AML-193 (cell line): ENCODE measurements at regions not wholly inside any gene's neighbourhood (a gene's known extent, or its start where the extent isn't known, plus 50 kb on each side); places are given as distances from the start of the nearest gene placed in this dataset.
"Not testable (repeated sequence)": the region's sequence is repeated elsewhere in the genome, so short reads cannot be mapped to it uniquely, and the experiment has no call there.

Experiments used
- DNase-seq, 2 experiments: peaks; one replicate each; lab custom pipeline; 2025; lab: John Stamatoyannopoulos, UW

DNA sequence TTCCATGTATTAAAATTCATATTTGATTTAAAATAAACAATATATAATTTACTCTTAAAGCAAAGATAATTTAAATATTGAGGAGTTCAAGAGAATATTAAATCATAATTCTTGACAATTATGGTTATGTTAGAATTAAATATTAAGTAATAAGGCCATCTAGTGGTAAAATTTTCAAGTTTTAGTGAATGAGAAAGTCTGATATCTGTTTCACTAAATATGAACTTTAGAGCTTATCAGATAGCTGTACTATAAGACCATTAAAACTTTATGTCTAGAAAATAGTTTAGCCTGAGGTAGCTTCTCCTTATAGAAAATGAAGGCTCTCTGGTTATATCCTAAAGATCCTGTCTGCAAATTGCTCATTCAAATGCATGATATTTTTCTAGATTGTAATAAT is 152.1 kb upstream of the PRSS12 start:
- peak; percentile 8 to 17 for DNase-seq

DNA sequence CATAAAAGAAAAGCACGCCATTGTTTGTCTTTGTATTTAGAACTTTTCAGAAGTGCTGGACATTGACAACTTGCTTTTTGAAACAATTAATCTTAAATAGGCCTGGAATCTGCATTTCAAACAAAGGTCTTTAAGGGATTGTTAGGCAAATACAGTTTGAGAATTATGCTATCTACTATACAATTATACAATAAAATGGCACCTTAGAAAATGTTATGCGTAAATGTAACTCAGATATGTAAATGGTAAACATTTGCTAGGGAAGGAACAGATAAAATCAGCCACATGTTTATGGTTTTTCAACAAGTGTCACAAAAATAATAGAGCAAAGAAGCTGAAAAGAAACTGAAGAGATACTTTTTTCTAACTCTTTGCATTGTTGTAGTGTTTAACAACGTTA is 152.7 kb upstream of the PRSS12 start:
- DNase-seq, result not testable (repeated sequence)

DNA sequence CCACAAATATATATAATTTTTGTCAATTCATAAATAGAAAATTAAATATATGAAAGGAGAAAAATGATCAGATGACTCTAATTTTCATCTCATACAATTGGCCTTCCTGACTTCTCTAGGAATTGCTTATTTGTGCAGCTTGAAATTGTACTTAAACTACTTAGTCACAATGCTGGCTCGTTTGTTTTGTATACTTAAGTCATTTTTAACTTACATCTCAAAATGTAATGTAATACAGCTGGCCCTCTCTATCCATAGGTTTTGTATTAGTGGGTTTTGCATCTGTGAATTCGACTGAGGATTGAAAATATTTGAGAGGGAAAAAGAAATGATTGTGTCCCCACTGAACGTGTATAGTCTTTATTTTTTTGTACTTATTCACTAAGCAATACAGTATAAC is 160.1 kb upstream of the PRSS12 start:
- not testable (repeated sequence) for DNase-seq

DNA sequence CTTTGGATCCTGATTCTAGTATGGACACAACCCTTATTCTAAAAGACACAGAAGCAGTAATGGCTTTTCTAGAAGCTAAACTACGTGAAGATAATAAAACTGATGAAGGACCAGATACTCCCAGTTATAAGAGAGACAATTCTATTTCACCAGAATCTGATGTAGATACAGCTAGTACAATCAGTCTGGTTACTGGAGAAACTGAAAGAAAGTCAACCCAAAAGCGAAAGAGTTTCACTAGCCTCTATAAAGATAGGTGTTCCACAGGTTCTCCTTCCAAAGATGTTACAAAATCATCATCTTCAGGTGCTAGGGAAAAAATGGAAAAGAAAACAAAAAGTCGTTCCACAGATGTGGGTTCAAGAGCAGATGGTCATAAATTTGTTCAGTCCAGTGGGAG is 161.5 kb upstream of the PRSS12 start:
- not testable (repeated sequence) for DNase-seq

DNA sequence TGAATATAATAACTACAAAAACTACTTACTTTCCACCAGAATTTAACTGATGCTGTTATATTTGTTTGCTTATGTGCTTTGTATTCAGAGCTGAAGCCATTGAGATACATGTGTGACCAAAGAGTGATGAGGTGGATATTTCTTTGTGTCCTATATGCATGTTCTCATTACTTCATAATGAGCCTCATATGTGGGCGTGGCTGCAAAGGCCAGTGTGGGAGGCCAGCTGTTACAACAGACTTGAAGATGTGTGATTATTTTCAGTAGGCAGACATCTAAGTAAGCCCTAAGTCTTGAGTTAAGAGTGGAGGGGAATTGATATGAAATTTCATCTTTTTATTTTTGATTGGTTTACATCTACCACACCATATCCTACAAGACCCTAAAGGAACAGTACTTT is 163.3 kb upstream of the PRSS12 start:
- not testable (repeated sequence) for DNase-seq

DNA sequence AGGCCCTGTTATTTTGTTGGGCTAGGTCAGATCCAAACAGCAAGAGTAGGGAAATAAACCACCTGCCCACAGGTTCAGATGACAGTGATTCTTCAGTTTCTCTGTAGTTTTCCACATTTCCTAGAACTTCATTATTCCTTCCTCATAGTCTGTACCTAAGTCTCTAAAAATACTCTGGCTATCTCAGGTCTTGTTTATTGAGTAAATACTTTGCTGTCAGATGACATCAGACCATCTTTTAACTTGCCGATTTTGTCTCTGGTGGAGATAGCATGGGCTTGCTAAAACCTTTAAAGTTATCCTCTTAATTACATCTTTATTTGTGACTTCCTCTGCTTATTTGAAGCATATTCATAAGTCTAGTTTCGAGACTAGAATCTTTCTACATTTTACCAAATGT is 155.1 kb upstream of the METTL14 start:
- not testable (repeated sequence) for DNase-seq

DNA sequence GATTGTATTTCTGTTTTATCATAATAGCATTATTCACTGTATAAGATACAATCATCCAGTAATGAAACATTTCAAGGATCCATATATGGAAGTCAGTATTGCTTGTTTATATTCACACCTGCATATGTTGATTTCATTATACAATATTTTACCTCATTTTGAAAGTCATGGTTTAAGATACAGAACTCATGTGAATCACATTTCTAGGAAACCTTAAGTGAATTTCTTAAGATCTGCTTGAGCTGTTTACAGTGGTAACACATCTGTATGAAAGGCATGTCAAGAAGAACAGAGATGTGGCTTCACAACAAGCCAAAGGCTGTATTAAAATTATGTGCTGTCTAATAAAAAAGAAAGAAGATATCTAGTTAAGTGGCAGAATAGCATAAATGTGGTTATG is 153.2 kb upstream of the METTL14 start:
- not testable (repeated sequence) for DNase-seq

DNA sequence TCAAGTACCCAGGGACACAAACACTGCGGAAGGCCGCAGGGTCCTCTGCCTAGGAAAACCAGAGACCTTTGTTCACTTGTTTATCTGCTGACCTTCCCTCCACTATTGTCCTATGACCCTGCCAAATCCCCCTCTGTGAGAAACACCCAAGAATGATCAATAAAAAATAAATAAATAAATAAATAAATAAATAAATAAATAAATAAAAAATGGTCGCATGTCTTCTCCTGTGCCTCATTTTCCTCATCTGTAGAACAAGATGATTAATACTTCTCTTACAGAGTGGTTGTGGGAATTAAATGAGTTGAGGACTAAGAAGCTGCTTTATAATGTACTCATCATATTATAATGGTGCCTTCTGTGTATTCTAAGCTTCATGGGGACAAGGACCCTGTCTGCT is 149.4 kb upstream of the METTL14 start:
- DNase-seq, result not testable (repeated sequence)

DNA sequence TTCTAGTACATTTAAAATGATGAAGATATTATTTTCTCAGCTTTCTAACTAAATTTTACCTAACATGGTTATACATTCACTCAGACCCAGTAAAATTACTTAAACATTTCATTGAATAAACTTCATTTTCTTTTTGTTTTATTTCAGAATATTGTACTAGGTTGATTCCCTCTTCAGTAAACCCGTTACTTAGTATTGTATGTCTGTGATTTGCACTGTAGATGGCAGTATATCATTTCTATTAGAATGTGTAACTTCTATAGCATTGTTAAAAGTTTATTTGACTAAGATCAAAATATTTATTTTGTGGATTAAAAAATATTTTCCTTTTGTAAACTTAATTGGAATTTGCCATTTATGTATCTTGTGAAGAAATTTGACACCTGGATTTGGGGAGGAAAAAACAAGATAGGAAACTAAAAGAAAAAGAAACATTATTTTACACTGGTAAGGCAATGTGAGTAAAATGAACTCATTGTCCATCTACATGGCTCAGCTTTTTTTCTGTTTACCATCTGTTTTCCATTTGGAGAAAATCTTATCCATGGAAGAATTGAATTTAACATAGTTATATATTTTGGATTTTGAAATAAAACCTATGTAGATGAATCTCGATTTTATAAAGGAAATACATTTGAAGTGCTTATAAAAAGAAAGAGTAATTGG is 145.6 kb upstream of the METTL14 start:
- peak; percentile 32 to 57 for DNase-seq

DNA sequence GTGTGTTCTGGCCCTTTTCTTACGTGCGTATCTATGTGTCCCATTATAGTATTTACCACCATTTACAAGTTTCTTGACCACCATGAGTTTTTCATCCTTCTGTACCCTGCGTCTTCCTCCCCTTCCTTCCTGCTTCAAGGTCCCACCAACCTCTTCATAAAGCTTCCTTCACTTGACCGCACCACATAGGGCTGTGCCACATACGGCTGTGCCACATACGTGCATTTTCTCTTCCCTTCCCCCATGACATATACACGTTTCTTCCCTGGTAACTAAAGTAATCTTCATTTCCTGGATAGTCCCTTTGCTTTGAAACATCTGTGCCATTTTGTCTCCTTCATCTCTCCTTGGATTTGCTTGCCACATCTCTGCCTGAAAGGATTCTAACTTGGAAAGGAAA is 128.6 kb upstream of the METTL14 start:
- not testable (repeated sequence) for DNase-seq

DNA sequence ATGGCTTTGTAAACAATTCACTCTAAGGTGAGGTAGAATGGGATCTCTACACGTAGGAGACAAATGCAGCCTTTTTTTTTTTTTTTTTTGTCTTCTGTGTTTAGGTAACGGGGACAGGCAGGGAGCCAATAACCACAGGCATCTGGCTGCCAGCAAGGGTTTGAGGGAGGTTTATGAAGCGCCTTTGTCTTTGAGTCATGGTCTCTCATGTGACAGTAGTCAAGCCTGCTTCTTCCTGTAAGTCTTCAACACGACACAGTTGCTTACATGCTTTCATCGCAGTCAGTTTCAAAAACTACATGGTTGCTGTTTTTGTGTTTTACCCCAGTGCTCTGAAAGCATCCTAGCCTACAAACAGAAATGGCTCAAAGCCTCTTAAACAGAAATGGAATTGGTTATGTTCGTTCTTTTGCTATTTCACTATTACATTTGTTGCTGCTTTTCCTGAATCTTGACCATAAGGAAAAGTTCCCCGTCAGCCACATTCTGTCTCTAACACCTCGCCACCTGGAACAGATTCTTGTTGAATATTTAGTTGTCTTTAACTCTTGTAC is 127.8 kb upstream of the METTL14 start:
- DNase-seq, result peak; percentile 15 to 26

DNA sequence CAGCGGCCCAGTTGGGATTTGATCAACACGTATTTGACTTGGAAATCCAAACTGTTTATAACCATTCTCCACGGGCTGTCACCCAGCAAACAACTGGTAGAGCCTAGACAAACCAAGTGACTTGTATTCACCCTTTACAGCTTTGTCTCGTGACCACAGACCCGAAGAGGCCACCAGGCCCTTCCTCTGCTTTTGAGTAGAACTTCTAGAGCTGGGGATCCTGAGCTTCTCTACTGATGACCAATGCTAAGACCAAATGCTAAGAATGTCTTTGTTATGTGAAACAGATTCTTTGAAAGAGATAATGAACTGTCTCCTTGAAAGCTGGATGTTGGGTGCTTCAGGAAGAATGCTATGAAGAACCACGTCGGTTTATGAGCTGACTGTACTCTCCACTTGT is 127.0 kb upstream of the METTL14 start:
- DNase-seq, result not testable (repeated sequence)

DNA sequence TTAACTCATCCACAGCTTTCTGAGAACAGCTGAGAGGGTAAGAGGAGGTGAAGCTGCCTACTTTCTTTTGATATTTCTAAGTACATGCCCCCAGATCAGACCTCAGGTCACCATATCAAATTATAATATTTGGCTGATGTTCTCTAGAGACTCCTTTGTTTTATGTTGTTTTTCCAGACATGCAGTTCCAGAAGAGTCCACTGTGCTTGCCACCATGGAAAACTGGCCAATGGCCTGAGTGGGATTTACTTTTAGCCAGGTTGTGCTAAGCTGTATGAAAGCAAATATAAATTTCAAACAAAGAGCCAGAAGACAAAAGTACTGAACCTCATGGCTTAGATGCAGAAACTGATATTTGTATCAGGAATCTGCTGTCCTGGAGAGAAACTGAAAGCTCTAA is 123.6 kb upstream of the METTL14 start:
- DNase-seq, result not testable (repeated sequence)

DNA sequence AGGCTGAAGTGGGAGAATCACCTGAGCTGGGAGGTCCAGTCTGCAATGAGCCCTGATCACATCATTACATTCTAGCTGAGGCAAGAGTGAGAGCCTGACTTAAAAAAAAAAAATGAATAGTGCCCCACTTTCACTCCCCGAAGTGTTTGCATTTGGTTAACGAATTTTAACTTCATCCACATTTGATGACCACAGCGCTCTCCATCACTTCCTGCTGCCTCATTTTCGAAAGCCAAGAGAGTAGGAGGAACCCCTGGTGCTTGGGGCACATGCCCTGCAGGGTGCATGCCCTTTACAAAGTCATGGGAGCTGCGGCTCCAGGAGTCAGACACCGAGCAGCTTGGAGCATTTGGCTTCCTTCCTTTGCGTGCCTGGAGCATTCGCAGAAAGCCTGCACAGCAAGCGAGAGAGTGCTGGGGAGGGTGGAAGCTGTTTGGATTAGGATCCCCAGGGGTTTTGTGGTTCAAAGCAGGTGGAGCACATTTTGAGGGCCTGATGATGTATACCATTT is 119.1 kb upstream of the METTL14 start:
- DNase-seq, result peak in 1 of 2 experiments; percentile 4

DNA sequence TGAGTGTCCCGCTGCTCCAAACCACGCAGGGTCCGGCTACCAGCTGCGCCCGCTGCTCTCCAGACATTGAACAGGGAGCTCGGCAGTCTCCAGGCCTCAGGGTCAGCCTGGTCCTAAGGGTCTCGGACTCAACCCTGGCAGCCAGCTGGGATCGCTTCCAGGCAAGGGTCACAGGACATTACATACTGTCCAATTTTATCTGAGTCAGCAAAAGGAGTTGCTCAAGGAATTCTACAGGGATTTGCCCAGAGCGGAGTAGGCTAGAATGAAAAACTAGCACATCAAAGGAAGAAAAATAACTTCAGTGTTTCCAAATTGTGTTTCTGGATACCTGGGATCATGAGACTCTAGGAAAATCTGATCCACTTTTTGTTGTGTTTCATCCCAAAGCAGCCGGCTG is 112.2 kb upstream of the METTL14 start:
- not testable (repeated sequence) for DNase-seq

DNA sequence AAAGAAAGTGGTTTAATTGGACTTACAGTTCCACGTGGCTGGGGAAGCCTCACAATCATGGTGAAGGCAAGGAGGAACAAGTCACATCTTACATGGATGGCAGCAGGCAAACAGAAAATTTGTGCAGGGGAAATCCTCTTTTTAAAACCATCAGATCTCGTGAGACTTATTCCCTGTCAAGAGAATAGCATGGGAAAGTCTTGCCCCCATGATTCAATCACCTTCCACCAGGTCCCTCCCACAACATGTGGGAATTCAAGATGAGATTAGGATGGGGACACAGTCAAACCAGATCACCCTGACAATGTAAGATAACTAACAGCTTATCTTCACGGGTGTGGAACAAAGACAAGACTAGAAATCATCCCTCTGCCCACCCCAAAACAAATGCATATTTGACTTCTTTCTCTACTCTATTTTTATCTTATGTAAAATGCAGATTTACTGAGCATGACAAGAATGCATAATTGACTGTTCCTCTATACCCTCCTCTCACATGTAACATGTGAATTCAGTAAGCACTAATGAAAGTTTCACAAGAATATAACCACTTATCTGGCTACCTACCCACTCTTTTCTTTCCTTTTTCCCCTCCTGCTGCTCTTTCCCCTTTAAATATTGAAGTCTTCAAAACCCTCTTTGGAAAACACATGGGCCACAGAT is 110.8 kb upstream of the METTL14 start:
- DNase-seq, result not testable (repeated sequence)

DNA sequence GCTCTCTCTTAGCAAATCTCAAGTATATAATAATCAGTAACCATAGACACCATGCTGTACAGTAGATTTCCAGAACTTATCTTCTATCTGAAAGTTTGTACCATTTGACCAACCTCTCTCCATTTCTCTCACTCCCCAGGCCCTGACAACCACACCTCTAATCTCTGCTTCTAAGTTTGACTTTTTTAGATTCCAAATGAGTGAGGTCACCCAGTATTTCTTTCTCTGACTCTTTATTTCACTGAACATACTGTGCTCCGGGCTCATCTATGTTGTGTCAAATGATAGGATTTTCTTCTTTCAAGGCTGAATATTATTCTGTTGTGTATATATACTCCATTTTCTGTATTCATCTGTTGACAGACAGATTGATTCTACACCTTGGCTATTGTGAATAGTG is 110.1 kb upstream of the METTL14 start:
- DNase-seq, result not testable (repeated sequence)

DNA sequence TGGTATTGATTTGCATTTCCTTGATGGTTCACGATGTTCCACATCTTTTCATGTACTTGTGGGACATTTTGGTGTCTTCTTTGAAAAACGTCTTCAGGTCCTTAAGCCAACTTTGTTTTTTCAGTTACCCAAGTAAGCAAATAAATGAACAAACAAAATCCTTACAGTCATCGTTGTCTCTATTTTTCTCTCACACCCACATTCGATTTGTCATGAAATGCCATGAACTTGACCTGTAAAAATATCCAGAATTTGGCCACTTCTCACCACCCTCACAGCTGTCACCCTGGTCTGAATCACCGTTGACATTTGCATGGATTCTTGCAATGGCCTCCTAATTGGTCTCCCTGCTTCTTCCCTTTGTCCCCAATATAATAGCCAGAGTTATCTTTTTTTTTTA is 109.5 kb upstream of the METTL14 start:
- not testable (repeated sequence) for DNase-seq

DNA sequence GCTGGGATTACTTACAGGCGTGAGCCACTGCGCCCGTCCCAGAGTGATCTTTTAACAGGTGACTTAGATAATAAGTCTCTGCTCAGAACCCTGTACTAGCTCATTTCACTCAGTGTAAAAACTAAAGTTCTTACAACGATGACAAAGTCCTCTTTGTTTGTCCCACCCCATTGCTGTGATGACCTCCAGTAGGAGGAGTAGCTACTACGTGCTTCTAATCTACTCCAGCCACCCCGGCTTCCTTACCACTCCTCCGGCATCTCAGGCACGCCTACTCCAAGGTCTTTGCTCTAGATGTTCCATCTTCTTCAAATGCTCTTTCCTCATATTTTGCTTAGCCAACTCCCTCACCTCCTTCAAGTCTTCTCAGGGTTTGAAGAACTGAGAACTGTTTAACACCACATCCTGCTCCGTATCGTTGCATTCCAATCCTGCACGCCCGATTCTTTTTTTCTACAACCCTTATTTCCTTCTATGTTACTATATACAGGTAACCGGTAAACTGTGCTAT is 108.4 kb upstream of the METTL14 start:
- DNase-seq, result not testable (repeated sequence)

DNA sequence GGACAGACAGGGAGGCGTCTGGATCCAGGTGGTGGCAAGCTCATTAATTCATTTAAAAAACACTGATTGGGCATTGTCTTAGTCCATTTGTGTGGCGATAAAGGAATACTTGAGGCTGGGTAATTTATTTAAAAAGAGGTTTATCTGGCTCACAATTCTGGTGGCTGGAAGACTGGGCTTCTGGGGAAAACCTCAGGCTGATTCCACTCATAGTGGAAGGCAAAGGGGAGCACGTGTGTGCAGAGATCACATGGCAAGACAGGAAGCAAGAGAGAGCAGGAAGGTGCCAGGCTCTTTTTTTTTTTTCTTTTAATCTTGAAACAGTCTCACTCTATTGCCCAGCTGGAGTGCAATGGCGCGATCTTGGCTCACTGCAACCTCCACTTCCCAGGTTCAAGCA is 100.2 kb upstream of the METTL14 start:
- no peak for DNase-seq

DNA sequence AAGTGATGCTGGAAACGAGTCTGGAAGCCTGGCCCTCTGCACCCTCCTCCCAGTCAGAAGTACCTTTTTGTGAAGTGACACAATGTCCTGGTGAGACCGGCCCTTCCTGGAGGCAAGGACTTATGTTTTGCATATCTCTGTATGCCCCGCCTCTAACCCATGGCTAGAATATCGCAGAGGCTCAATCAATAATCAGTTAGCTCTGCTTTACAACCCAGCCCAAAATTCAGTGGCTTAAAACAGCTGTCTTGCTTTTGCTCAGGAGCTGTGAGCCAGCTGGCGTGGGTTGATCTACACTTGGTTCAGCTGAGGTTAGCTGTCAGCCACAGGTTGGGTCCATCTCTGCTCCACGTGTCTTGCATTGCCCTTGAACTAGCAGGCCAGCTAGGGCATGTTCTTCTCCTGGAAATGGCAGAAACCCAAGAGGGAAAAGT is 98.8 kb upstream of the METTL14 start:
- no peak for DNase-seq

DNA sequence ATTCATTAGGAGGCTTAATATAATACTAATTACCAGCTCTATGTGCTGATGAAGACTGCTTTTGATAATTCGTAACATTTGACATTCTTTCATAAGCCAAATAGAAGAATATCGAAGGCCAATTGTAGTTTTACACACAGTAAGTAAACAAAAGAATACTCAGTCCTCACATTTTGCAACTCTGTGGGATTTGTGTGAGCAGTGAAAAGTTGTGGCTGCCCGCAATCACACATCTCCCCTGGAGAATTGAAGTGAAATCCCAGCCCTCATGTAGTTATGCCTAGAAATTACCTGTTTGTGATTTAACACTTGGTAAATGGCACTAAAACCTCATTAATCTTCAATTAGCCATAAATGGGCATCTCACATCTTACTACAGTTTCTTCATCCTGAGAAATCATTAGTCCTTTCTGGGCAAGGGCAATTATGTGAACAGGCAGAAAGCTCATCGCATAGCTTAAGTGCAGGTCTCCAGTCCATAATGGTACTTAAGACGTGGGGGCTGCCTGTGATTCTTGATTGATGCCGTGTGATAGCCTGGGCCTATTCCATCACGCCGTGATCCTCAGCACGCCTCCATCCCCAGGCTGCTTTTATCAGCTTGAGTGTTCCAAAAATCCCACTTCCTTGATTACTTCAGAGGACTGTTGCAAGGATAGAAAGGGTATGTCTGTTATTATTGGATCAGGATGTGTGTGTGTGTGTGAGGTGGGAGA is 97.9 kb upstream of the METTL14 start:
- no peak for DNase-seq
